ENCODE measurements at regions not wholly inside any gene's neighbourhood (a gene's known extent, or its start where the extent isn't known, plus 50 kb on each side); places are given as distances from the start of the nearest gene placed in this dataset.
"Not testable (repeated sequence)": the region's sequence is repeated elsewhere in the genome, so short reads cannot be mapped to it uniquely, and the experiment has no call there.

GRCh38 chr1:187516874-187517273 lies 688.1 kb downstream of the PLA2G4A start:
- no peak for DNase-seq (ENCODE audit: low read depth)

DNA sequence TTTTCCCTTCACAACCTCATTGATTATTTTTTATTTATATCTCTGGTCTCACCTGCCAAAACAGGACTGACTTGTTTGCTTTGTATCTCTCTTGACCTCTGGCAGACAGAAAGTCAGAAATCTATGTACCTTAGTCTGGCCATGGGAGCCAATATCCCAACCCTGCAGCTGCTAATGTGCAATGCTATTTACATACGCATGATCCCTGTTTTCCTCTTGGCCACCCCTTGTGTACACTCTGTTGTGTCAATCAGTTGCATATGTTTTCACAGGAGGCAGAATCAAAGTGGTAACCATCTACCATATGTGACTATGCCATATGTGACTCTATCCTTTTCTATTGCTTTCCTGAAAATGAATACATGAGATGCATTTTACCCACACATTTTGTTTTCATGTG lies 688.8 kb downstream of the PLA2G4A start:
- no peak for DNase-seq (ENCODE audit: low read depth)

GRCh38 chr1:187527346-187527745 lies 698.6 kb downstream of the PLA2G4A start:
- DNase-seq (ENCODE audit: low read depth): no peak

- no peak for DNase-seq (ENCODE audit: low read depth)
Measured at GRCh38 chr1:187537936-187538335, 709.2 kb downstream of the PLA2G4A start.

DNA sequence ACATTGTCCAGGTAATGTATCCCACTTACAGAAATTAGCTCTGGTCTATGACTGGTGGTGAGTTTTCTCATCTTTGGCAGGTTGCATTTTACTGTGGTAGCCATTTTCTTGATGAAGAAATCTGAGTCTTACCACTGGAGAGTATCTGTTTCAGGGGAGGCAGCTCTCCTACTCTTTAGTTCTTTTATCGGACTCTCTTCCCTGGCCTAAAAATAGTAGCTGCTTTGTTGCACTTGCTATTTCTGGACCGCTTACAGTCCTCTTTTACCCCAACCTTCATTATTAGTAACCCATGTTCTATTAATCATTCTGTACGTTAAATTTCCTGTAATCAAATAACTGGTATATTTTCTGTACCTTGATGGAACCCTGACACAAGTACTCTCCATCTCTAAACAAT lies 720.8 kb downstream of the PLA2G4A start:
- DNase-seq (ENCODE audit: low read depth): no peak

- DNase-seq (ENCODE audit: low read depth): no peak
Measured at GRCh38 chr1:187551061-187551460, 722.3 kb downstream of the PLA2G4A start.

DNA sequence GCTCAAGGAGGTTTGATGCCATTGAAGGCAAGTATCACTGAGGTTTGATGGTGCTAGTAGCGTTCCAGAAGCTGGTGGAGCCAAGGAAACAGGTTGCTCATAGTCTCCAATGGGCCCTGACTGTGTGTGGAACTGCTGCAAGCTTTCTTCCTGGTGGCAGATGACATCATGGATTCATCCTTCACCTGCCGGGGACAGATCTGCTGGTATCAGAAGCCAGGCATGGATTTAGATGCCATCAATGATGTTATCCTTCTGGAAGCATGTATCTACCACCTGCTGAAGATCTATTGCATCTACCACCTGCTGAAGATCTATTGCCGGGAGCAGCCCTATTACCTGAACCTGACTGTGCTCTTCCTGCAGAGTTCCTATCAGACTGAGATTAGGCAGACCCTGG lies 734.4 kb downstream of the PLA2G4A start:
- DNase-seq (ENCODE audit: low read depth): no peak

DNA sequence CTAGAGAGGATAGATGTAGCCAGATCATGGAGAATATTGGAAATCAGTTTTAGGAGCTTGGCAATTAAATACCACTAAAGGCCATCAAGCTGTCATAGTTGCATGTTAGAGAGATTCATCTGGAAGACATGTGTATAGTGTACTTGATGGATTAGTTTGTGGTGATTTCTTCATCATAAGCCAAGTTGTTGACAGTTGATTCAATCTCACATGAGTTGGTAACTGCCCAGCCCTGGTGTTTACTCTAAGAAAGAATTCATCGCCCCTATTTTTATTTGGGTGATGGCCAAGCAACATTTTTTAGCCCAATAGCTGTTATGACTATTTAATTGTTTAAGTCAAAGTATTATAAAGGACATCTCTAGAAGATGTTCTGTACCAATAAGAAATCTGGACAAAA lies 737.6 kb downstream of the PLA2G4A start:
- no peak for DNase-seq (ENCODE audit: low read depth)

- DNase-seq (ENCODE audit: low read depth): no peak
Measured at GRCh38 chr1:187568067-187568466, 739.3 kb downstream of the PLA2G4A start.

DNA sequence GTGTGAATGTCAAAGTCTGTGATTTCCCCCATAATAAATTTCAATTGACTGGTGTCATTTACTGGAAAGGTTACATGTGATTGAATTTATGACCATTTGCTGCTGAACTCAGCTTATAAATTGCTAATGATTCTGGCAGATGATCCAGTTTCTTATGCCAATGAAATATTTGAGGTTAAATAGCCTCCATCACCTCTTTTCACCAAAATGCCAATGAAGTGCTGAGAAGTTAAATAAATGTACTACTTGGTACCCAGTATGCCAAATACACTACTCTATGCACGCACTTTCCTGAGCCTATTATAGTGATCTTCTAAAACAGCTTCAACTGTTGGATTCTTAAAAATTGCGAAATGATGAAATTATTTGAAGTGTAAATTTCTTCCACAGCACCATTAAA lies 741.4 kb downstream of the PLA2G4A start:
- DNase-seq (ENCODE audit: low read depth): no peak

DNA sequence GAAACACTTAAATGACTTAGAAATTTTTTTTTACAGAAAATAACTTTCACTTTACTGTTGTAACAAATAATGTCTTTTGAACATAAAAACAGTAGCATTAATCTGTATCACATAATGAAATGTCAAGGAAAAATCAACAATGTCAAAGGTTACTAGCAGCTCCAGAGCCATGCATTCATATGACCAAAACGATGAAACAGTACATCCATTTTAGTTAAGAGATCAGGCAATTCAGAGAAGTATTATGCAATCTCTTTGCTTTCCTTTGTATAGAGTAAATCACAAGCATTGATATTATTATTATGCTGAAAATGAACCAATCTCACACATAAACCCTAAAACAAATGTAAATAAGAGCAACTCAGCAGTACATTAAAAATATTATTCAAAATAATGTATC lies 748.9 kb downstream of the PLA2G4A start:
- no peak for DNase-seq (ENCODE audit: low read depth)

GRCh38 chr1:187588917-187589316 lies 760.2 kb downstream of the PLA2G4A start:
- DNase-seq (ENCODE audit: low read depth): no peak

DNA sequence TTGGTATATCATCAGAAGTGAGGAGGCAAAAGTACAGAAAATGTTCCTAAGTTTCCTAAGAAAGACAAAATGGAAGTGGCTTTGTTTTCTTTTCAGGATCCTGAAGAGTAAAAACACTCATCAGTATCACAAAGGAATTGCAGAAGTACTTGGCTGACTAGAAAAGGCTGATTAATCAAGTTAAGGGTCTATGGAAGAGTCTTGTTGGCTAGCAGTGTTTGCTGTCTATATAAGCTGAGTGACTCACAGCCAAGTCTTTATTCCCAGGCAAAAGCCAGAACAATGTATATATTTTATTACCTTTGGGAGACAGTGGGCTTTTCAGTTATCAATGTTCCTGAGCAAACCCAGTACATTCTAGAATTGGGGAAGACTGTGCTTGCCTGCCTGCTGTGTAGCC lies 777.0 kb downstream of the PLA2G4A start:
- no peak for DNase-seq (ENCODE audit: low read depth)

DNA sequence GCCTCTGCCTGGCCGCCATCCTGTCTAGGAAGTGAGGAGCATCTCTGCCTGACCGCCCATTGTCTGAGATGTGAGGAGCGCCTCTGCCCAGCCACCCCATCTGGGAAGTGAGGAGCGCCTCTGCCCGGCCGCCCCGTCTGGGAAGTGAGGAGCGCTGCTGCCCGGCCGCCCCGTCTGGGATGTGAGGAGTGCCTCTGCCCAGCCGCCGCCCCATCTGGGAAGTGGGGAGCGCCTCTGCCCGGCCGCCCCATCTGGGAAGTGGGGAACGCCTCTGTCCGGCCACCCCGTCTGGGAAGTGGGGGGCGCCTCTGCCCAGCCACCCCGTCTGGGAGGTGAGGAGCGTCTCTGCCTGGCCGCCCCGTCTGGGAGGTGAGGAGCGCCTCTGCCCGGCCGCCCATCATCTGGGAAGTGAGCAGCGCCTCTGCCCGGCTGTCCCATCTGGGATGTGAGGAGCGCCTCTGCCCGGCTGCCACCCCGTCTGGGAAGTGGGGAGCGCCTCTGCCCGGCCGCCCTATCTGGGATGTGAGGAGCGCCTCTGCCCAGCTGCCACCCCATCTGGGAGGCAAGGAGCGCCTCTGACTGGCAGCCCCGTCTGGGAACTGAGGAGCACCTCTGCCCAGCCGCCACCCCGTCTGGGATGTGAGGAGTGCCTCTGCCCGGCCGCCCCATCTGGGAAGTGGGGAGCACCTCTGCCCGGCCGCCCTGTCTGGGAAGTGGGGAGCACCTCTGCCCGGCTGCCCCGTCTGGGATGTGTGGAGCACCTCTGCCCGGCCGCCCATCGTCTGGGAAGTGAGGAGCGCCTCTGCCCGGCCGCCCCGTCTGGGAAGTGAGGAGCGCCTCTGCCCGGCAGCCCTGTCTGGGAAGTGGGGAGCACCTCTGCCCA lies 787.3 kb downstream of the PLA2G4A start:
- DNase-seq (ENCODE audit: low read depth): not testable (repeated sequence)

- DNase-seq (ENCODE audit: low read depth): not testable (repeated sequence)
Measured at GRCh38 chr1:187616830-187617229, 788.1 kb downstream of the PLA2G4A start.

- no peak for DNase-seq (ENCODE audit: low read depth)
Measured at GRCh38 chr1:187617776-187618175, 789.0 kb downstream of the PLA2G4A start.

DNA sequence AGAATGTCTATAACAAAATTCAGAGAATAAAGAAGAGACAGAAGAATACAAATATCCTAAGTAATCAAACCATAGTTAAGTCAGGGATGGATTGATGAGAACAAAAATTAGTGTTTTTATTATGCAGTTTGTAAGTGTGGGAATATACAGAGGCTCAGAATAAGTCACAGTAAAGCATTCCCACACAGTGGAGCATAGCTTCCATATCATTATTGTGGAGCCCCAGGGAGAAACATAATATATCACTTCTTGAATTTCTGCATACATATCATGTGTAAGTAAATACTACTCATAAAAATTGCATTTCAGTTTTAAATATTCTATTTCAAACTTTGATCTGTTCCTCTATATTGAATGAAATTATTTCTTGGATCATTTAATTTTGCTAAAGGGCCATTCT lies 790.4 kb downstream of the PLA2G4A start:
- DNase-seq (ENCODE audit: low read depth): no peak

DNA sequence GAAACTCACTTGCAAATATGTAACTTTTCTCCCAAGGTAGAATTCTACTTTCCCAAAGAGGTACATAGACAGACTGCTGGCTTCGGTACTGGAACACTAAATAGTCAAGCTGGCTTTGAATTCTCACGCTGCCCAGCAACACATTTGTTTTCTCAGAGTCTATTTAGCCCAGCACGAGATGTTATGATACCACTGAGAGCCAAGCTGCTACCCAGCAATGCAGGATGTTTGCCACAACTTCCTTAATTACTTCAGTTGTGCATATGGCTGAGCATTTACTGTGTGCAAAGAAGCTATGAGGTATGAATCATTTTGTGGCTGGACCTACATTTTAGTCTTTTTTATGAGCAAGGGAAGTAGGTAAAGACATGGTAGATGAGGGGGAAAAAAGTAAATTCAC lies 793.2 kb downstream of the PLA2G4A start:
- DNase-seq (ENCODE audit: low read depth): no peak

DNA sequence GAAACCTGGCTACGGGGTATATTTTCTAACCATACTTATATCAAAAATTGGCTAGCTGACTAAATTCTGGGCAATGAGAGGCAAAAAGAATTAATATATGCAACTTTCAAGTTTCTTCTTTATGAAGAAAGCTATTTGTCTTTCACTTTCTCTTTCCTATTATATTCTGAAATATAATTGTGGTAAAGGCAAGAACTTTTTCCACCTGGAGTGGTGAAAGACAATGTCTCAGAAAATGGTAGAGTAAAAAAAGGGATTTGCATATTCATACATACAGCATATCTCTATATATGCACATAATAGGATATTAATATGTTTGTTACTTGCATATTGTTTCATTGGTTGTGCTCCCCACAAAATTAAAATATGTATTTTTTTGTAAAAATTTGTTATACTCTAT lies 793.8 kb downstream of the PLA2G4A start:
- no peak for DNase-seq (ENCODE audit: low read depth)

DNA sequence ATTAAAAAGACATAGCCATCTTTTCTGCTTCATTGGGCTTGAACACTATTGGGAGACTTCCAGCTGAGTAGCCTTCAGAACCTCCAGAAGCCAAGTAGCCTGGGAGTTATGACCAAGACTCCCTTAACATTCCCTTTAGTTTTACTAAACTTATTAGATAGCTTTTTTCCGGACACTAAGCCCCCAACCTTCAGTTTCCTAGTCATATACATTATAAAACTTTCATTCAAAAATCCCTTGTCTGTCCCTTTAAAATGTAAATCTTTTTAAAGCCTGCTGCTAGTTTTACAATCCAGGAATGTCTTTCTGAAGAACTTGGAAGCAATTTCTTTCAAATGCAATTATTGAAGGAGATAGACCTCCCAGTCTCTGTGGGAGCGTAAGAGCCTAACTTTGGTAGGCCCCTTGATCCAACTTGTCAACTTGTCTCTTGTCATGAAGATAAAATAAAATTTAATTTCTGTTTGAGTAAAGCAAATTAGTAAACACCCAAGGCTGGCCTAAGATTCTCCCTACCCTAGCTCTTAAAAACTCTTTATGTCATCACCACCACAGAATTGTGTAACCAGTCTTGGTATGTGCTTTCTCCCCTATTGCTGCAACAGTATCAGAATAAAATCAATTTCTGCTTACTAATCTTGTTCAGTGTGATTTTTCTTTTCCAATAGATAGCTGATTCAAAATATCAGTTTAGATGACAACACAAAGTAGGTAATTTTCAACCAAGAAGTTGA lies 796.2 kb downstream of the PLA2G4A start:
- no peak for DNase-seq (ENCODE audit: low read depth)

- no peak for DNase-seq (ENCODE audit: low read depth)
Measured at GRCh38 chr1:187626056-187626455, 797.3 kb downstream of the PLA2G4A start.

DNA sequence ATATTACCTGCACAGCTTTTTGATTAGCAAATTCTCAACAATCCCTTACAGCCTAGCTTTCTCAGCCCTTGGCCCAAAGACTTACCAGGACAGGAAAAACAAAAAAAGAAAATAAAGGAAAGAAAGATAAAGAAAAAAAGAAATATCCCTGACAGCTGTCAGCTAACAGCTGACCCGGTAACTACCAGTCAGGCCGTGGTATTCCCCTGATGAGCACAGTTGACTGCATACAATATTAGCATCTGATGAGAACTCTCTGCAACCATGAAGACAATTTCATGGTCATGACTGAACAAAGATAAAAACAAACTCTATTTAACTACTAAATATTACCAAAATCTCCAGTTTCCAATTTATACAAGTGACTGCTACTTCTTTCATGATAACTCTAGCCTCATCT lies 798.8 kb downstream of the PLA2G4A start:
- DNase-seq (ENCODE audit: low read depth): no peak

GRCh38 chr1:187629075-187629474 lies 800.3 kb downstream of the PLA2G4A start:
- DNase-seq (ENCODE audit: low read depth): no peak
